GM19351 (cell line): ENCODE measurements at regions not wholly inside any gene's neighbourhood (a gene's known extent, or its start where the extent isn't known, plus 50 kb on each side); places are given as distances from the start of the nearest gene placed in this dataset.
"Not testable (repeated sequence)": the region's sequence is repeated elsewhere in the genome, so short reads cannot be mapped to it uniquely, and the experiment has no call there.

Experiments
- ATAC-seq: cut with Tn5 transposase; IDR thresholded peaks from one replicate; pipeline ENCODE4 v1.9.1; 2021; ENCODE audit warnings: mild to moderate bottlenecking, moderate library complexity; ENCODE audit not compliant: unreplicated experiment

DNA sequence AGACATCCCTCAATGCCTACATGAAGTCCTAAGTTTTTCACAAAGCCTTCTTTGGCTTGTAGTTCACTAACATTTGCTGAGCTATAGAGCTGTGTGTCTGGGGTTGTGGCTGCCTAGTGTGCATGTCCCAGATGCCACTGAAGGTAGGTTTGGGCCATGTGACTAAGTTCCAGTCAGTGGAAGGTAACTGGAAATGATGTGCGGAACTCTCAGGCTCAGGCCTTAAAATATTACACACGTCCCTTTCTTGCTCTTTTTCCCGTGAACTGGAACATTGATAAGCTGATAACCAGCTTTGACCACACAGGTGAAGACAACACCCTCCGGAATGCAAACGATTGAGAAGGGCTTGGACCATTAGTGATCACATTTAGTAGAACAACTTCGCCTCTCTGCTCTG, 358.1 kb downstream of the GATA3 start:
- ATAC-seq: no peak

DNA sequence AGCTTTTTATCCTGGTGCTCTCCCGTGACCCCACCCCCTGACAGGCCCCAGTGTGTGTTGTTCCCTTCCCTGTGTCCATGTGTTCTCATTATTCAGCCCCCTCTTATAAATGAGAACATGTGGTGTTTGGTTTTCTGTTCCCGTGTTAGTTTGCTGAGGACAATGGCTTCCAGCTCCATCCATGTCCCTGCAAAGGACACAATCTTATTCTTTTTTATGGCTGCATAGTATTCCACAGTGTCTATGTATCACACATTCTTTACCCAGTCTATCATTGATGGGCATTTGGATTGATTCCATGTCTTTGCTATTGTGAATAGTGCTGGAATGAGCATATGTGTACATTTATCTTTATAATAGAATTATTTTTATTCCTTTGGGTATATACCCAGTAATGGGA, 360.5 kb downstream of the GATA3 start:
- not testable (repeated sequence) for ATAC-seq

DNA sequence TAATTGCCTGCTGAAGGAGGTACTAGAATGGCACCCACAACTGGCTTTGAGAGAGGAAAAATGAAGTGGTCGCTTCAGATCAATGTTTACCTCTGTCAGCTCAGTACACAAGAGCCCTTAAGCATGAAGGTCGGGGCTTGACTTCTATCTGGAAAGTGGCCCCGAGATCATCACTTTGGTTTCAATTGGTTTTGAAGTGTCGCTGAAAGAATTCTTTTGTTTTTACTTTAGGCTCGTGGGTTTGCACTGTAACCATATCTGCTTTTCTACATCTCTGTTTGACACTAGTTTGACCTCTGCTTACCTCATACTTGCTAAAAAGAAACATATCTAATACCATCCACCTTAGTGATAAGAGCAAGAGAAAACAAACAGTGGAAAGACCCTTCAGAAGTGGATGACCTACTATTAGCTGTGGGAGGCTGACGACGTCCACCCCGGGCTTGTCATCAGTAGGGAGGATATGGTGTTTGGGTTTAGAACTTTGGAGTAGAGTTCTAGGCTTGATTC, 361.8 kb downstream of the GATA3 start:
- ATAC-seq: peak; percentile 78

DNA sequence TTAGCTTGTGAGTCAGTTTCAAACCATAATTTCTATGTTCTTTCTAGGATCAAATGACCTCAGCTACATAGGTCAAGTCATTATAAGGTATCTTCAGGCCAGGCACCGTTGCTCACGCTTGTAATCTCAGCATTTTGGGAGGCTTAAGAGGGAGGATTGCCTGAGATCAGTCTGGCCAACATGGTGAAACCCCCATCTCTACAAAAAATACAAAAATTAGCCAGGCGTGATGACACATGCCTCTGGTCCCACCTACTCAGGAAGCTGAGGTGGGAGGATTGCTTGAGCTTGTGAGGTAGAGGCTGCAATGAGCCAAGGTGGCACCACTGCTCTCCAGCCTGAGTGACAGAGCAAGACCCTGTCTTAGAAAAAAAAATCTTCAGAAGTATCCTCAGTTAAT, 362.3 kb downstream of the GATA3 start:
- ATAC-seq: peak; percentile 29

DNA sequence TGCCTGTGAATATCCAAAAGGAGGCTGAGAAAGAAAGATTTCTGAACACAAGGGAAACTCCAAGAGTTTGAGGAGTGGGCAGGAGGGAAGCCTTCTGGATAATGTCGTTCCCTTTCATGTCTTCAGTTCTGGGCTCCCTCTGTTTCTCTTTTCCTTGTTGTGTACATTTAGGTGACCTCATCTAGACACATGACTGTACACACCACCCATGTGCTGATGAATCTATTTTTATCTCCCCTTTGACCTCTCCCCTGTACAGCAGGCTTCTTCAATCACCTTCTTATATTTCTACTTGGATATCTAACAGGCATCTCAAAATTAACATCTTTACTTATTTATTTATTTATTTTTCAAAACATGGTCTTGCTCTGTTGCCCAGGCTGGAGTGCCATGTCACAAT, 363.1 kb downstream of the GATA3 start:
- no peak for ATAC-seq

DNA sequence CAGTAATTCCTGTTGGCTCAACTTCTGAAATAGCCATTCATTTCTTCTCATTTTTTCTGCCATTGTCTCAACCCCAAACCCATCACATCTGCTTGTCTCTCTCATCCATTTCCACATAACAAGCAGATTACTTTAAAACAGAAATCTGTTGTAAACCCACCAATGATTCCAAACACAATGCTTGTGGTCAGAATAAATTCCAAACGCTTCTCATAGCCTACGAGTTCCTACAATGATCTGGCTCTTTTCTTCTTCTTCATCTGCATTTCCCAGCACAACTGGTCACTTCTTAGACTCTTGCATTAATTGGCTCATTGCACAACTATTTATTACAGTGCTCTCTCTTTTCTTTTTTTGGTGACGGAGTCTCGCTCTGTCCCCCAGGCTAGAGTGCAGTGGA, 364.1 kb downstream of the GATA3 start:
- ATAC-seq: no peak

DNA sequence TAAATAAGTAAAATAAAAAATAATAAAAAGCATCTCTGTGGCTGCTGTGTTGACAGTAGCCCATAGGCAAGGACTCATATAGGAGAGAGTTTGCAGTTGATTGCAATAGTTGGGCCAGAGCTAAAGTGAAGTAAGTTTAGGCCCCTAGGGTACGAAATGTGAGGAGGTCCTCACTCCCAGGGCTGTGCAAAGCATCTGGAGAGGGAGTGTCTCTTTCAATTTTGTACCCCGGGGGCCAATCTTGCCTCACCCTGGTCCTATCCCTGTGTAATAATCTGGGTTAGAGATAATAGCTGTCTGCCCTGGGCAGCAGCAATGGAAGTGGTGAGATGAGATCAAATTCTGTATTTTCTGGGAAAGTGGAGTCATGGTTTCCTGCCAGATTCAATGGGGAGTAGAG, 365.7 kb downstream of the GATA3 start:
- no peak for ATAC-seq

DNA sequence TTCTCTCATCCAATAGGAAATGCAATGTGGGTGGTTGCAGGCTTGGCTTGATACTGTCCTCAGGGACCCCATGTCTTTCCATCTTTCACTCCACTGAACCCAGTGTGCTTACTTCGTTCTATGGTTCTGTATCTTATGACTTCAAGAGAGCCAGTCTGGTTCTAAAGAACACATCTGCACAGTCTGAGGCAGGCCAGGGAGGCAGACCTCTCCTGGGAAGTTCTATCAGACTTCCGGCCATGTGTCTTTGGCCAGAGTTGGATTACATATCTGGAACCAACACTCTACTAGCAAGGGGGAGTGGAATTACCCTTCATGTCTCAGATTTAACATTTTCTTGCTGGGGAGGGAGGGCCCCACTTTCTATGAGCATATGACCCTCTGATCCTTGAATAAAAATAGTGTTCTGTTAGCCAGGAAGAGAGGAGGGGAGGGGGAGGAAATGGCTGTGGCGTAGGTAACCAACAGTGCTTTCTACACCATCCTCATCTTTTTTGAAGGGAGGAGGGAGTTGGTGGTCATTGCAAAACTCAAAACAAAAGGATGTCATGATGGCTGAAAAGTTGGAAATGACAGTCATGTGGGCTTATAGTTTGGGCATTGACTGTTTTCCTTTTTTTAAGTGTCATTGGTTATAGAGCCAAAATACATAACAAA, 370.2 kb downstream of the GATA3 start:
- no peak for ATAC-seq

DNA sequence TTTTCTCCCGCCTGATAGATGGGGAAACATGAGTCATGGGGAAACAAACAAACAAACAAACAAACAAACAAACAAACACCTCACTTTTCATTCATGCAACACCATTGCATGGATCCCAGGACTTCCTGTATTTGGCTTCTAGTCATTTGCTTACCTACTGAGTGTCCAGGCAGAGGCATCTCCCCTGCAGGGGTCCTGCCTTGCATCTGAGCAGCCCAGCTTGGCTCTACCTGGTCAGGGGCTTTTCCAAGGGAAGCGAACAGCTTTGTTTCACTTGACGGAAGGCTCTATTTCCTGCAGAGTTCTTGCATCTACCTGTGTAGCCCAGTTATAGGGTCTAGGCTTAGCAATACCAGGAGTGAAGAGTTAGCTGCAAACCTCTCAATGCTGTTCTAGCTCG, 374.2 kb downstream of the GATA3 start:
- ATAC-seq: no peak

DNA sequence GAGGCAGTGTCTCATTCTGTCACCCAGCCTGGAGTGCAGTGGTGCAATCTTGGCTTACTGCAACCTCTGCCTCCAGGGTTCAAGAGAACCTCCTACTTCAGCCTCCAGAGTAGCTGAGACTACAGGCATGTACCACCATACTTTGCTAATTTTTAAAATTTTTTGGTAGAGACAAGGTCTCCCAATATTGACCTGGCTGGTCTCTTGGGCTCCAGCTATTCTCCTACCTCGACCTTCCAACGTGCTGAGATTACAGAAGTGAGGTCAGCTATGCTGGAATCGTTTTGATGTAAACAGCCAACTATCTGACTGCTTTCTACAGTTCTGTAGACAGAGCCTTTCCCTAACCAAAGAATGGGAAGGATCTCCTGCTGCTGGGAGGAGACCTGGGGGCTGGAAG, 375.8 kb downstream of the GATA3 start:
- no peak for ATAC-seq

DNA sequence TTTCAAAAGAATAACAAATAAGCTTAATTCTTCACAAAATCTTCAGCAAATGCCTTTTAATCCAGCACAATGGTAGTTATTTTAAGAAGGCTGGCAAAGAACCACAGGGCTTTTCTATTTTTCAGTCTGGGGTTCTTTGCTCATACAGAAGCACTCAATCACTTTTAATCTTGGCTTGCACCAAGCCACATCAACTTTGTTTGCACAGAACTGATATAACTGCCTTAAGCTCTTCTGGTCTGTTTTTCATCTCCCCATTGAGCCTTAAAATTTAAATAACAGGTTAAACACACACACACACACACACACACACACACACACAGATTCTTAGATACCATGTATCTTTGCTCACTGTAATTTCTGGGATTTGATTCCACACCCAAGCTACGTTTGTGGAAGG, 377.0 kb downstream of the GATA3 start:
- ATAC-seq: no peak

DNA sequence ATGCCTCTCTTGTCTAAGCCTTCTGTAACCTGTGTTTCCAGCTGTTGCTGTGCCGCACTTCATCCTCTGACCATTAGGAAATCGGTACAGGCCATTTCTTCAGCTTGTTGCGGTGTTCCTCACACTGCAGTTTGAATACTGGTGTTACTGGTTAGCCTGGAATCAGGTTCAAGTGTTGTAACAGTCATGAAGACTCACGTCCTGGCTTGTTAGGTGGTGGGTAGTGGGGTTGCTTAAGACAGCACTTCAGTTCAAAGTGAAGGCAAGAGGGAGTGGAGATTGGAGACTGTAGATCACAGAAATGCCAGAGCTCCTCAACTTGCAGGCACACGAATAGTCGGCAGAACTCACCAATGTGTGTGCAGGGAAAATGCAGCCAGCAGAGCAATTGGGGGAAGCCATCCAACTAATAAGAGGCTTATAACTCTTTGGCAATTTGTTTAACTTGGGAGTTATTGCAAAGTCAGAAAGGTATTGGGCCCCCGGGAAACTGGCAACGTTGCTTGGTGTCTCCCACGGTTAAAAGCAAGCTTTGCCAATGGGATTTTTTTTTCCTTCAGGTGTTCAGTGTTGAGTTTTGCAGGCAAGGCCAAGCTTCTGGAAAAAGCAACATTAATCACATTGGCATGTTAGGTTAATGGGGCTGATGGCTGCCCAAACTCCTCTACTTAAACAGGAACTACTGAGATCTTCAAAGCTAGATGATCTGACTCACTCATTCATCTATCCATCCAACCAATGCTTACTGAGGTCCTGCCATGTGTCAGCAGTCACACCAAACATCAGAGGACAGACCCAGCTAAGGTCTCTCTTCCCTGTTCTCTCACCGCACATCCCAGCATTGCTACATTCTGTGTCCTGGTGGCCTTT, 380.9 kb downstream of the GATA3 start:
- no peak for ATAC-seq

DNA sequence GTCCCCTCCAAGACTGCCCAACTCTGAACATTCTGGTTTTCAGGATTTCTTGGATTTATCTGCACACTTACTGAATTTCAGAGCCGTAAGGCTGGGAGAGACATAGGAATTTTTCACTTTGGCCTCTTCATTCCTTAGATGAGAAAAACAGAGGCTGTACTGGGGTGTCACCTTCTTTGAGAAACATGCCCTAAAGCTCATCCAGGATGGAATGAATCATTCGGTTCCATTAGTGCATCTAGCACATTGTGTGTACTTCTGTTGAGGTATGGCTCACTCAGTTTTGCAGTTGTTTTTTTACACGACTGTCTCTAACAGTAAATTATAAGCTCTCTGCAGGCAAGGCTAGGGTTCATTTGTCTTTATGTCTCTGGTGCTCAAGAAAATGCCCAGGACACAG, 383.4 kb downstream of the GATA3 start:
- ATAC-seq: no peak

DNA sequence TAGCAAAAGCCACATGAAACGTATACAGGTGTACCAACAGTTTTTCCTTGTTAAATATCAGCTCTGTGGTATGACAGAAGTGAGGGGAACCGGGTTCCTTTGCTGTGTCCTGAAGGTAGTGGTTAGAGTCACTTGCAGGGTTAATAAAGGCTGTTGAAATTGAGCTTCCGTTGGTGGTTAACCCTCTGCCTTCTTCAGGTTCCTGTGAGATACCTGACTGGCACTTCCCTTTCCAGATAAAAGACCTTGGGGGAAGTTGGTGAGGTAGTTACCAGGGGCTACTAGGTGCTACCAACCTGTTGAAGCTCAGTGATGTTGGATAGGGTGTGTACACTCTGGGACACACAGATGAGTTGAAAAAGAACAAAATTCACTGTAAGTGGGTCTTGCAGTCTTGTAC, 384.1 kb downstream of the GATA3 start:
- no peak for ATAC-seq

DNA sequence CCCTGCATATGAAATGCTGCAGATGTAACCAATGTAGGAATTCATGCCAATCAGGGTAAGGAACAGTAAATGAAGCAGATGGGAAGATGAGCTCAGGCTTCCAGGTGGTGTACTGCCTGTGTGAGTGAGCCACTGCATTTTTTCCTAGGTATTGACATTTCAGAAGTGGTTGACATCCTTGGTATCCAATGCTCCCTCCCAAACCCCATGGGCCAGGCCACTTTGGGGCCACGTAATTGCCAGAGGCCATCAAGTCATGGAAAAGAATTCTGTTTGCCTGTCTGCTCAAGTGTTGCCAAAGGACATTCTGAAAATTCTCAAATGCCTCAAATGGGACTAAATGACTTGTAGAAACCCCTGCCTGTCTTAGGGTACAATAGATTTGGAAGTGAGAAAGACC, 384.6 kb downstream of the GATA3 start:
- no peak for ATAC-seq

DNA sequence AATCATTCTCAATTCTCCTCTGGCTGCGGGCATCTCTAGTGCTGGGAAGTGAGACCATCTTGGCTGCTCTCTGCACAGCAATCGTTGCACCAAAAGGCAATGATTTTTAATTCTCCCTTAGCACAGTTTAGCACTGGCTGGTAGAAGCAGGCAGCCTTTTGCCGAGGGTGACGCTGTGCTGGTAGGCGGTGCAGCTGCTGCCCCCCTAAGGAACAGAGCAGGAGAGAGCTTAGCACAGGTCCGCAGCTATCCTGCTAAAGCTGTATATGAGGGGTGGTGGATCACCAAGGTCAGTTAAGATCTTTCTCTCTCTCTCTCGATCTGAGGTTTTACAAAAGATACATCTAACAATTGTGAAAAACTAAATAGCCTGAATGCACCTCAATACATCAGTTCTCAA, 390.1 kb downstream of the GATA3 start:
- ATAC-seq: peak; percentile 78

DNA sequence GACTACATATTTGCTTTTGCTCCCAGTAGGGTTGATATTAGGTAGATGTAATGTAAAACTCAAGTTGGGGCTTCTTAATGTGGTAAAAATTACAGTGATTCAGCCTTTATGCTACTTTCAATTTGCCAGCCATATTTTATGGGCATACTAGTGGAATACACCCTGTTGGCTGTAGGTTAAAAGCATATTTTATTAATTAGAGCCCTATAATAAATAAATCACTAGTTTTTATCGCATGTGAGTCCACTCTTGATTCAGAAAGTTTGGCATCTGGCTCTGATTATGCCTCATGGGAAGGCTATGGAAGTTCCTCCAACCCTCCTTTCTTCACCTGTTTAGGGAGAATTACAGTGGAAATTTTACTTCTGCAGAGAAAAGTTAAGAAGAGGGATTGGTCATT, 390.9 kb downstream of the GATA3 start:
- no peak for ATAC-seq

DNA sequence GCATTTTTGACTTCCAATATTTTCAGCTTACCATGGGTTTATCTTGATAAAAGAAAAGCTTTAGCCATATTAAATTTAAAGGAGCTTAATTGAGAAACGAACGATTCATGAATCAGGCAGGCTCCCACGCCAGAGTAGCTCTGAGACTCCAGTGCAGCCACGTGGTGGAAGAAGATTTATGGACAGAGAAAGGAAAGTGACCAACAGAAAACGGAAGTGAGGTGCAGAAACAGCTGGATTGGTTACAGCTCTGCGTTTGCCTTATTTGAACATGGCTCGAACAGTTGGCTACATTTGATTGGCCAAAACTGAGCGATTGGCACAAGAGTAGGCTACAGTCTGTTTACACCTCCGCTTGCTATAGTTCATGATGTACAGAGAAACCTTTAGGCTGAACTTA, 395.4 kb downstream of the GATA3 start:
- no peak for ATAC-seq

DNA sequence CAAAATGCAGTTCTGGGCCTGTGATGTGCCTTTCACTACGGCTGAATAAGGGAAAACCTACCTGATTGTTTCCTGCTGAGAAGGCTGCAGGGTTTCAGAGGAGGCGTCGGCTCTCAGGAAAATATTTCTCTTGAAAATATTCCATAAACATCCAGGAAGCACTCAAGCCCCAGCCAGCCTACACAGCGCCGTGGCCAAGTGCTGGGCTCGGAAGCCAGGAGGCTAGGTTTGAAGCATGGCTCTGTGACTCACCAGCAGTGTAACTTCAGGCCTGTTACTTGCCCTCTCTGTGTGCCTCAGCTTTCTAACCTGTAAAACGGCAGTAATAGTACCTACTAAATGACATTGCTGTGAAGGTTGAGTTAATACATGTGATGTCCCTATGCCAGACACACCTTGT, 399.1 kb downstream of the GATA3 start:
- ATAC-seq: no peak

DNA sequence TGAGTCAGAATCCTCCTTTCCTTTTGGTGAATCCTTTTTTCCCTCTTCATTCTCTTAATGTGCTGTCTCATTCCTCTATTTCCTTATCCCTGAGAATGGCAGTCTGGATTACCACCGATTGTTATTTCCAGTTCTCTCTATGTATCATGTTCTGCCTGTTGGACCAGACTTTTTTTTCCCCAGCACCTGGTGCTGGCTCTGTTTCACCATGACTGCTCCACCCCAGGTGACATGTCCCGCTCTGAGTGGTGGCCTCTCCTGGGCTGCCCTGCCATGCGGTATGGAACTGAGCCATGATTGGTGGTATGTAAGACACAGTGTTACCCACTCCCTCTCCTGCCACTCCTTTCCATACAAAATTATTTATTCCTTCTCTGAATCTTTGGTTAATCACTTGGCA, 399.9 kb downstream of the GATA3 start:
- ATAC-seq: no peak

DNA sequence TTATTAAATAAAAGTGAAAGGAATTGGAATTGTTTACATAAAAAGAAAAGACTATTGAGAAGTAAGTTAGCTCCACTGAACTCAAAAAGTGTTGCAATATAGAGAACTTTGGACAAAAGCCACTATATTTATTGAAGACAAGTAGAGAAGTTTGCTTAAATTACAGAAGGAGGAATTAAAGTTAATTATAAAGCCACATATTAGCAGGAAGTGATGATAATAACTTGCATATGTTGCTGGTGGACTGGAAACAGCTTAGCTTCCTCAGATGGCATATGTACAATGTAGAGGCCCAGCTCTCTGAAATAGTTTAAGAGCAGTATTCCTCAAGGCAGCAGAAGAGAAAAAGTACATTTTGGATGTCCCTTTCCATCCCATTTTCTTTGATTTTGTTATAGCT, 400.7 kb downstream of the GATA3 start:
- ATAC-seq: no peak

DNA sequence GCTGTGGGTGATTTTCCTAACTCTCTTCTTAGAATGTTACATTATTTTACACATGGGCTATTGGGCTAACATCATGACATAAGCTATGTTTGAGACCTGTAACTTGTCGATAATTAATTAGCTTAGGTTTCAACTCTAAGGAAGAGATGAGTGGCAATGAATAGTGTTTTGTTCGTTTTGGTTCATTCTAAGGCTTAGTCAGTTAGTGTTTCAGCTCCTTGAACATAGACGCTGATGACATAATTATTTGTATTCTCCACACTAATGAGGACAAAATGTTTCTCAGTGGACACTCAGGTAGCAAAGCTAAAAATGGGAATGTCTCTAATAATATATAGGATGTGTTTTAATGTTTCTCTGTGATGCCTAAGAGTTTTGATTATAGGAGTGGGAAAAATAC, 401.9 kb downstream of the GATA3 start:
- ATAC-seq: no peak
